Epithelial cell of proximal tubule (primary cell): ENCODE measurements at regions not wholly inside any gene's neighbourhood (a gene's known extent, or its start where the extent isn't known, plus 50 kb on each side); places are given as distances from the start of the nearest gene placed in this dataset.

ENCODE experiments used
- DNase-seq: peaks from one replicate; pipeline ENCODE4 v3.0.0-alpha.2; 2011; ENCODE audit warnings: low read depth
- H3K4me3 ChIP-seq: 2 replicates; pipeline ENCODE4 v1.5.1; 2011; ENCODE audit warnings: low read depth, mild to moderate bottlenecking, low read length
- CTCF ChIP-seq: conservative IDR thresholded peaks from 2 replicates; pipeline ENCODE4 v1.5.1; 2012; ENCODE audit warnings: low read depth, mild to moderate bottlenecking, low read length

- TF ChIP-seq CTCF = no peak
- H3K4me3 ChIP-seq = no peak overlapping the region
- no peak for DNase-seq
These were observed 968.7 kb downstream of the GATA3 start for GRCh38 chr10:9023206-9023605.

- DNase-seq = no peak
- H3K4me3 ChIP-seq = no peak overlapping the region
- TF ChIP-seq CTCF = no peak
These were observed 969.7 kb downstream of the GATA3 start for GRCh38 chr10:9024210-9024609.

GRCh38 chr10:9028231-9028630, 973.7 kb downstream of the GATA3 start:
- H3K4me3 ChIP-seq = no peak overlapping the region
- TF ChIP-seq CTCF = no peak
- DNase-seq = no peak

GRCh38 chr10:9035355-9035754, 980.9 kb downstream of the GATA3 start:
- TF ChIP-seq CTCF = no peak

GRCh38 chr10:9036711-9037204, 982.3 kb downstream of the GATA3 start:
- TF ChIP-seq CTCF = no peak
- no peak for DNase-seq

More at GRCh38 chr10:9035355-9035754, 980.9 kb downstream of the GATA3 start:
- DNase-seq = no peak
- no peak overlapping the region for H3K4me3 ChIP-seq

GRCh38 chr10:9038146-9038714, 983.7 kb downstream of the GATA3 start:
- no peak for TF ChIP-seq CTCF
- DNase-seq = no peak
- no peak overlapping the region for H3K4me3 ChIP-seq

More at GRCh38 chr10:9036711-9037204, 982.3 kb downstream of the GATA3 start:
- H3K4me3 ChIP-seq = no peak overlapping the region

- TF ChIP-seq CTCF = no peak
- no peak overlapping the region for H3K4me3 ChIP-seq
- DNase-seq = no peak
These were observed 989.0 kb downstream of the GATA3 start for GRCh38 chr10:9043466-9043865.
